H9 (cell line): ENCODE measurements at regions not wholly inside any gene's neighbourhood (a gene's known extent, or its start where the extent isn't known, plus 50 kb on each side); places are given as distances from the start of the nearest gene placed in this dataset.

Source experiments
- DNase-seq: peaks from one replicate; pipeline ENCODE4 v3.0.0-alpha.2; 2017
- H2AFZ ChIP-seq: one replicate; pipeline ENCODE4 v1.6.1; 2013; ENCODE audit warnings: mild to moderate bottlenecking, low read length, control low read depth, moderate library complexity
- H2AK5ac ChIP-seq: 2 replicates; pipeline ENCODE4 v1.6.1; 2013; ENCODE audit warnings: low read length, control low read depth, mixed read lengths; ENCODE audit not compliant: insufficient read length
- H2BK120ac ChIP-seq: one replicate; pipeline ENCODE4 v1.6.1; 2013; ENCODE audit warnings: low read depth, mild to moderate bottlenecking, low read length, control low read depth, inconsistent platforms; ENCODE audit not compliant: poor library complexity, severe bottlenecking
- H2BK12ac ChIP-seq: 2 replicates; pipeline ENCODE4 v1.6.1; 2013; ENCODE audit warnings: low read length, control low read depth, mixed read lengths, low read depth; ENCODE audit not compliant: insufficient read length
- H2BK15ac ChIP-seq: 2 replicates; pipeline ENCODE4 v1.6.1; 2013; ENCODE audit warnings: low read depth, low read length, control low read depth
- H2BK20ac ChIP-seq: one replicate; pipeline ENCODE4 v1.6.1; 2013; ENCODE audit warnings: low read depth, mild to moderate bottlenecking, low read length, control low read depth, inconsistent platforms; ENCODE audit not compliant: poor library complexity, severe bottlenecking
- H2BK5ac ChIP-seq: 2 replicates; pipeline ENCODE4 v1.6.1; 2013; ENCODE audit warnings: low read length, control low read depth, mixed read lengths; ENCODE audit not compliant: insufficient read length
- H3K14ac ChIP-seq: 2 replicates; pipeline ENCODE4 v1.6.1; 2013; ENCODE audit warnings: low read length, control low read depth; ENCODE audit not compliant: insufficient read depth
- H3K18ac ChIP-seq: 2 replicates; pipeline ENCODE4 v1.6.1; 2013; ENCODE audit warnings: low read depth, mild to moderate bottlenecking, mixed read lengths, low read length, control low read depth; ENCODE audit not compliant: insufficient read length
- H3K23ac ChIP-seq: 2 replicates; pipeline ENCODE4 v1.6.1; 2013; ENCODE audit warnings: low read length, control low read depth, mixed read lengths, low read depth; ENCODE audit not compliant: insufficient read length
- H3K23me2 ChIP-seq: 2 replicates; pipeline ENCODE4 v1.6.1; 2013; ENCODE audit warnings: low read depth, mild to moderate bottlenecking, mixed read lengths, low read length, control low read depth; ENCODE audit not compliant: insufficient read length, poor library complexity, severe bottlenecking
- H3K27ac ChIP-seq: 2 replicates; pipeline ENCODE4 v1.5.1; 2013; ENCODE audit warnings: low read length, control low read depth, mixed read lengths, low read depth; ENCODE audit not compliant: insufficient read length
- H3K27me3 ChIP-seq: 2 replicates; pipeline ENCODE4 v1.6.1; 2013; ENCODE audit warnings: low read length, control low read depth, inconsistent platforms; ENCODE audit not compliant: insufficient read depth
- H3K4ac ChIP-seq: 2 replicates; pipeline ENCODE4 v1.6.1; 2013; ENCODE audit warnings: low read depth, mild to moderate bottlenecking, control low read depth, inconsistent platforms, low read length, moderate library complexity
- H3K4me1 ChIP-seq: 2 replicates; pipeline ENCODE4 v1.6.1; 2013; ENCODE audit warnings: low read length, control low read depth, inconsistent platforms; ENCODE audit not compliant: insufficient read depth
- H3K4me2 ChIP-seq: 2 replicates; pipeline ENCODE4 v1.6.1; 2013; ENCODE audit warnings: low read length, control low read depth, mixed read lengths; ENCODE audit not compliant: insufficient read length, insufficient read depth
- H3K56ac ChIP-seq: 2 replicates; pipeline ENCODE4 v1.6.1; 2013; ENCODE audit warnings: low read depth, mild to moderate bottlenecking, mixed read lengths, low read length, control low read depth; ENCODE audit not compliant: insufficient read length
- H3K79me1 ChIP-seq: 2 replicates; pipeline ENCODE4 v1.6.1; 2013; ENCODE audit warnings: low read depth, mild to moderate bottlenecking, moderate library complexity, low read length, control low read depth, inconsistent platforms; ENCODE audit not compliant: insufficient read depth, poor library complexity, severe bottlenecking
- H3K79me2 ChIP-seq: 2 replicates; pipeline ENCODE4 v1.6.1; 2013; ENCODE audit warnings: low read length, control low read depth, inconsistent platforms; ENCODE audit not compliant: insufficient read depth
- H3K9ac ChIP-seq: 2 replicates; pipeline ENCODE4 v1.6.1; 2013; ENCODE audit warnings: low read length, control low read depth, mixed read lengths; ENCODE audit not compliant: insufficient read length; ENCODE audit errors: extremely low read depth
- H3K9me3 ChIP-seq: one replicate; pipeline ENCODE4 v1.6.1; 2013; ENCODE audit warnings: low read depth, low read length, inconsistent platforms; ENCODE audit not compliant: control insufficient read depth
- H3T11ph ChIP-seq: one replicate; pipeline ENCODE4 v1.6.1; 2013; ENCODE audit warnings: mild to moderate bottlenecking, low read length, control low read depth, inconsistent platforms
- H4K20me1 ChIP-seq: one replicate; pipeline ENCODE4 v1.6.1; 2013; ENCODE audit not compliant: control insufficient read depth, insufficient read length, insufficient read depth
- H4K5ac ChIP-seq: 2 replicates; pipeline ENCODE4 v1.6.1; 2013; ENCODE audit warnings: low read depth, mild to moderate bottlenecking, mixed read lengths, low read length, control low read depth; ENCODE audit not compliant: insufficient read length
- H4K8ac ChIP-seq: replicated peaks from 2 replicates; pipeline ENCODE4 v1.6.1; 2013; ENCODE audit warnings: low read length, control low read depth, mixed read lengths, low read depth; ENCODE audit not compliant: insufficient read length
- H4K91ac ChIP-seq: 2 replicates; pipeline ENCODE4 v1.6.1; 2013; ENCODE audit warnings: low read depth, mild to moderate bottlenecking, moderate library complexity, mixed read lengths, low read length, control low read depth; ENCODE audit not compliant: insufficient read length
- H3K27ac Mint-ChIP-seq, 3 experiments: 2 replicates in 2 of 3; 3 replicates in 1 of 3; pipeline ENCODE4 v1.8.0; 2020 to 2021; ENCODE audit warnings: mixed read lengths in 3 of 3, mild to moderate bottlenecking in 1 of 3, moderate library complexity in 1 of 3
- H3K27me3 Mint-ChIP-seq: 2 replicates; pipeline ENCODE4 v1.8.0; 2021; ENCODE audit warnings: low read depth, mild to moderate bottlenecking, moderate library complexity, mixed read lengths
- H3K36me3 Mint-ChIP-seq, 3 experiments: 2 replicates in 2 of 3; 3 replicates in 1 of 3; pipeline ENCODE4 v1.8.0; 2020 to 2021; ENCODE audit warnings: low read depth in 3 of 3, mixed read lengths in 3 of 3; ENCODE audit not compliant: insufficient read depth in 1 of 3
- H3K4me1 Mint-ChIP-seq, 2 experiments: 2 replicates each; pipeline ENCODE4 v1.8.0; 2020; ENCODE audit warnings: mixed read lengths in 2 of 2
- H3K4me3 Mint-ChIP-seq, 2 experiments: 2 replicates in 1 of 2; 3 replicates in 1 of 2; pipeline ENCODE4 v1.8.0; 2020 to 2021; ENCODE audit warnings: mild to moderate bottlenecking in 2 of 2, mixed read lengths in 2 of 2, moderate library complexity in 1 of 2
- H3K9me3 Mint-ChIP-seq, 2 experiments: 2 replicates in 1 of 2; 3 replicates in 1 of 2; pipeline ENCODE4 v1.8.0; 2020; ENCODE audit warnings: mild to moderate bottlenecking in 2 of 2, mixed read lengths in 2 of 2, moderate library complexity in 1 of 2
- WGBS: extraction: QIAGEN DNeasy Blood & Tissue Kit; methylation state at CpG from one replicate; pipeline ENCODE4 v1.1.7; 2013; ENCODE audit warnings: missing lambda C conversion rate, low lambda C conversion rate, mixed read lengths; ENCODE audit not compliant: insufficient read length; ENCODE audit errors: extremely low coverage; 5-methylcytosine and 5-hydroxymethylcytosine counted together
- TF ChIP-seq, protein P1 (sequence below): fragments of 200-600 bp; sonication (generic); conservative IDR thresholded peaks from 3 replicates; pipeline ENCODE4 v1.8.0; 2021; ENCODE audit warnings: antibody characterized with exemption, mild to moderate bottlenecking

DNA sequence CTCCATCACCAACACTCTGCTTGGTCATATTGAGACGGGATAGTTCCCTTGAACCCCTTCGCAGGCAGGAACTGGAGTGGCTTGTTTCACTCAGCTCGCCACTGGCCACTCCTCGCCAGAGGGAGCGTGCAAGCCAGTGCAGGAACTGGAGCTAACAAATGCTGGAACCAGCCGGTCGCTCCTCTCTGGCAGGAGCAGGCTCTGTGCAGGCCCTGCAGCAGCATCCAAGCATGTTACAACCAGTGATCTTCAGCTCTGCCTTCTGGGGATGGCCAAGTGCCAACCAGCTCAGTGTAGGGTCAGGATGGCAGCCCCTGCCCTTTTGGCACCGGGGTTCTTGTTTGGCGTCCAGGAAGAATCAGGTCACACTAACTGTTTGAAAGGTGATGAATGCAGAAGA, 329.0 kb upstream of the AZI2 start:
- H3K18ac ChIP-seq, result no peak overlapping the region
- no peak for DNase-seq
- no peaks in the 10 kb centered on the region for H3K27me3 ChIP-seq
- H3K4ac ChIP-seq, result no peak overlapping the region
- no peak overlapping the region for H2BK20ac ChIP-seq
- peaks cover 3% of the 10 kb centered on the region for H4K20me1 ChIP-seq
- peaks cover 23% of the 10 kb centered on the region in 2 experiments for H3K4me1 Mint-ChIP-seq
- no peak overlapping the region for H2BK5ac ChIP-seq
- H3K4me1 ChIP-seq, result peaks cover 4% of the 10 kb centered on the region; the same call in 1 of the 2 replicates
- no peak overlapping the region for H3K56ac ChIP-seq
- no peak overlapping the region for H2AFZ ChIP-seq
- H3K9me3 ChIP-seq, result no peaks in the 10 kb centered on the region
- no peak overlapping the region for H3K27ac Mint-ChIP-seq
- no peak overlapping the region for H2BK120ac ChIP-seq
- peaks cover 0 to 2% of the 10 kb centered on the region in 2 experiments; a peak in 2 of 5 replicates for H3K9me3 Mint-ChIP-seq
- no peak overlapping the region for H2BK12ac ChIP-seq
- no peak overlapping the region for H2BK15ac ChIP-seq
- no peaks in the 10 kb centered on the region for H3K79me2 ChIP-seq
- H4K91ac ChIP-seq, result no peak overlapping the region
- no peak overlapping the region for H3K14ac ChIP-seq
- no peak overlapping the region for H4K5ac ChIP-seq
- no peaks in the 10 kb centered on the region for H3K36me3 Mint-ChIP-seq
- H3K4me2 ChIP-seq, result no peak overlapping the region
- H3T11ph ChIP-seq, result no peak overlapping the region
- no CpG with 5 or more reads among the region's 9 CpGs for WGBS
- H3K23me2 ChIP-seq, result no peaks in the 10 kb centered on the region
- H3K9ac ChIP-seq, result no peak overlapping the region
- H3K27me3 Mint-ChIP-seq, result no peaks in the 10 kb centered on the region
- TF ChIP-seq, protein P1, sequence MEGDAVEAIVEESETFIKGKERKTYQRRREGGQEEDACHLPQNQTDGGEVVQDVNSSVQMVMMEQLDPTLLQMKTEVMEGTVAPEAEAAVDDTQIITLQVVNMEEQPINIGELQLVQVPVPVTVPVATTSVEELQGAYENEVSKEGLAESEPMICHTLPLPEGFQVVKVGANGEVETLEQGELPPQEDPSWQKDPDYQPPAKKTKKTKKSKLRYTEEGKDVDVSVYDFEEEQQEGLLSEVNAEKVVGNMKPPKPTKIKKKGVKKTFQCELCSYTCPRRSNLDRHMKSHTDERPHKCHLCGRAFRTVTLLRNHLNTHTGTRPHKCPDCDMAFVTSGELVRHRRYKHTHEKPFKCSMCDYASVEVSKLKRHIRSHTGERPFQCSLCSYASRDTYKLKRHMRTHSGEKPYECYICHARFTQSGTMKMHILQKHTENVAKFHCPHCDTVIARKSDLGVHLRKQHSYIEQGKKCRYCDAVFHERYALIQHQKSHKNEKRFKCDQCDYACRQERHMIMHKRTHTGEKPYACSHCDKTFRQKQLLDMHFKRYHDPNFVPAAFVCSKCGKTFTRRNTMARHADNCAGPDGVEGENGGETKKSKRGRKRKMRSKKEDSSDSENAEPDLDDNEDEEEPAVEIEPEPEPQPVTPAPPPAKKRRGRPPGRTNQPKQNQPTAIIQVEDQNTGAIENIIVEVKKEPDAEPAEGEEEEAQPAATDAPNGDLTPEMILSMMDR, result no peak
- H2AK5ac ChIP-seq, result no peak overlapping the region
- no peak overlapping the region for H4K8ac ChIP-seq
- no peaks in the 10 kb centered on the region for H3K79me1 ChIP-seq
- no peak overlapping the region for H3K4me3 Mint-ChIP-seq
- no peak overlapping the region for H3K23ac ChIP-seq
- no peak overlapping the region for H3K27ac ChIP-seq
